NCI-H69 (cell line): ENCODE measurements at regions not wholly inside any gene's neighbourhood (a gene's known extent, or its start where the extent isn't known, plus 50 kb on each side); places are given as distances from the start of the nearest gene placed in this dataset.

ENCODE experiments used
- DNase-seq: peaks from one replicate; lab custom pipeline; 2025; lab: John Stamatoyannopoulos, UW

- no peak for DNase-seq
Measured at GRCh38 chr21:35257413-35257812, 208.3 kb upstream of the RUNX1 start.

- DNase-seq = peak; percentile 30
Measured at GRCh38 chr21:35256468-35256988, 207.4 kb upstream of the RUNX1 start.

GRCh38 chr21:35254765-35255138 lies 205.7 kb upstream of the RUNX1 start:
- DNase-seq = no peak

- no peak for DNase-seq
Measured at GRCh38 chr21:35254006-35254764, 205.1 kb upstream of the RUNX1 start.

- no peak for DNase-seq
Measured at GRCh38 chr21:35252831-35253230, 203.7 kb upstream of the RUNX1 start.

GRCh38 chr21:35249636-35250035 lies 200.5 kb upstream of the RUNX1 start:
- DNase-seq = no peak

- no peak for DNase-seq
Measured at GRCh38 chr21:35245879-35246278, 196.8 kb upstream of the RUNX1 start.

- DNase-seq = no peak
Measured at GRCh38 chr21:35244514-35244913, 195.4 kb upstream of the RUNX1 start.

- DNase-seq = no peak
Measured at GRCh38 chr21:35243171-35243570, 194.1 kb upstream of the RUNX1 start.

GRCh38 chr21:35239811-35240219 lies 190.7 kb upstream of the RUNX1 start:
- DNase-seq = peak; percentile 78

- DNase-seq = no peak
Measured at GRCh38 chr21:35238119-35238518, 189.0 kb upstream of the RUNX1 start.

GRCh38 chr21:35237287-35237686 lies 188.2 kb upstream of the RUNX1 start:
- no peak for DNase-seq

- DNase-seq = no peak
Measured at GRCh38 chr21:35236090-35236489, 187.0 kb upstream of the RUNX1 start.

- no peak for DNase-seq
Measured at GRCh38 chr21:35234725-35235124, 185.6 kb upstream of the RUNX1 start.

- no peak for DNase-seq
Measured at GRCh38 chr21:35233756-35234155, 184.7 kb upstream of the RUNX1 start.

GRCh38 chr21:35232545-35233176 lies 183.6 kb upstream of the RUNX1 start:
- no peak for DNase-seq

GRCh38 chr21:35231090-35231489 lies 182.0 kb upstream of the RUNX1 start:
- no peak for DNase-seq

- DNase-seq = no peak
Measured at GRCh38 chr21:35229290-35229689, 180.2 kb upstream of the RUNX1 start.

- DNase-seq = peak; percentile 20
Measured at GRCh38 chr21:35227786-35228185, 178.7 kb upstream of the RUNX1 start.

GRCh38 chr21:35226968-35227744 lies 178.1 kb upstream of the RUNX1 start:
- no peak for DNase-seq

GRCh38 chr21:35226328-35226727 lies 177.2 kb upstream of the RUNX1 start:
- no peak for DNase-seq

GRCh38 chr21:35225573-35225972 lies 176.5 kb upstream of the RUNX1 start:
- no peak for DNase-seq
